Smooth muscle cell (in vitro differentiated cells): ENCODE measurements at regions not wholly inside any gene's neighbourhood (a gene's known extent, or its start where the extent isn't known, plus 50 kb on each side); places are given as distances from the start of the nearest gene placed in this dataset.

Experiments used
- DNase-seq: peaks from one replicate; lab custom pipeline; 2025; ENCODE audit not compliant: unreplicated experiment; lab: John Stamatoyannopoulos, UW
- H2AFZ ChIP-seq: fragments of 200-600 bp; sonication (generic); 2 replicates; pipeline ENCODE4 v1.6.0; 2016; ENCODE audit warnings: antibody characterized with exemption, low read depth, mild to moderate bottlenecking
- H3F3A ChIP-seq: fragments of 200-600 bp; sonication (generic); 2 replicates; pipeline ENCODE4 v1.6.0; 2017; ENCODE audit warnings: antibody characterized with exemption, low read depth
- H3K27ac ChIP-seq: fragments of 200-600 bp; sonication (generic); 2 replicates; pipeline ENCODE4 v1.5.1; 2016; ENCODE audit warnings: low read depth, mild to moderate bottlenecking
- H3K27me3 ChIP-seq: fragments of 200-600 bp; sonication (generic); 2 replicates; pipeline ENCODE4 v1.6.1; 2016; ENCODE audit warnings: low read depth, mild to moderate bottlenecking
- H3K36me3 ChIP-seq: fragments of 200-600 bp; sonication (generic); 2 replicates; pipeline ENCODE4 v1.5.1; 2016; ENCODE audit warnings: low read depth
- H3K4me1 ChIP-seq: fragments of 200-600 bp; sonication (generic); 2 replicates; pipeline ENCODE4 v1.5.1; 2016; ENCODE audit warnings: low read depth
- H3K4me2 ChIP-seq: fragments of 200-600 bp; sonication (generic); 2 replicates; pipeline ENCODE4 v1.6.0; 2016; ENCODE audit warnings: mild to moderate bottlenecking
- H3K4me3 ChIP-seq: fragments of 200-600 bp; sonication (generic); 2 replicates; pipeline ENCODE4 v1.5.1; 2016; ENCODE audit warnings: mild to moderate bottlenecking
- H3K79me2 ChIP-seq: fragments of 200-600 bp; sonication (generic); 2 replicates; pipeline ENCODE4 v1.6.0; 2016; ENCODE audit warnings: low read depth, mild to moderate bottlenecking
- H3K9ac ChIP-seq: fragments of 200-600 bp; sonication (generic); 2 replicates; pipeline ENCODE4 v1.6.0; 2016; ENCODE audit warnings: low read depth
- H3K9me3 ChIP-seq: fragments of 200-600 bp; sonication (generic); replicated peaks from 2 replicates; pipeline ENCODE4 v1.5.1; 2016; ENCODE audit warnings: low read depth
- H4K20me1 ChIP-seq: fragments of 200-600 bp; sonication (generic); 2 replicates; pipeline ENCODE4 v1.6.0; 2016; ENCODE audit warnings: low read depth
- CTCF ChIP-seq: fragments of 200-600 bp; sonication (generic); IDR thresholded peaks from 2 replicates; pipeline ENCODE4 v1.5.1; 2017; ENCODE audit warnings: borderline replicate concordance, mild to moderate bottlenecking, antibody characterized with exemption; ENCODE audit not compliant: insufficient read depth, poor library complexity, severe bottlenecking
- WGBS: methylation state at CpG from one replicate; pipeline ENCODE4 v1.1.7; 2016; ENCODE audit warnings: low lambda C conversion rate; 5-methylcytosine and 5-hydroxymethylcytosine counted together

GRCh38 chr5:125037020-125037419 lies 290.6 kb upstream of the ZNF608 start:
- Histone ChIP-seq H3K27me3 (no peaks in the 10 kb centered on the region), H3K9me3 (no peaks in the 10 kb centered on the region), H3K79me2 (no peaks in the 10 kb centered on the region), H3K4me3 (no peak overlapping the region), H3K36me3 (no peaks in the 10 kb centered on the region), H3K27ac (no peak overlapping the region), H3K4me1 (peaks cover 3% of the 10 kb centered on the region), H4K20me1 (no peaks in the 10 kb centered on the region), H3K4me2 (no peak overlapping the region), H3F3A (peaks cover 3% of the 10 kb centered on the region), H2AFZ (no peak overlapping the region), H3K9ac (no peak overlapping the region)
- 100% methylated on average over 1 of the region's 1 CpG for WGBS
- TF ChIP-seq CTCF = no peak
- no peak for DNase-seq

- no peak overlapping the region for H3K27ac ChIP-seq
- H2AFZ ChIP-seq = no peak overlapping the region
- peaks cover 3% of the 10 kb centered on the region for H3F3A ChIP-seq
- no peak for TF ChIP-seq CTCF
- H3K27me3 ChIP-seq = no peaks in the 10 kb centered on the region
- no peaks in the 10 kb centered on the region for H3K79me2 ChIP-seq
- peaks cover 3% of the 10 kb centered on the region for H3K4me1 ChIP-seq
- no peak for DNase-seq
- H3K36me3 ChIP-seq = no peaks in the 10 kb centered on the region
- no peaks in the 10 kb centered on the region for H4K20me1 ChIP-seq
- no peak overlapping the region for H3K9ac ChIP-seq
- H3K4me3 ChIP-seq = no peak overlapping the region
- H3K4me2 ChIP-seq = no peak overlapping the region
- no peaks in the 10 kb centered on the region for H3K9me3 ChIP-seq
- WGBS = 90% methylated on average over 7 of the region's 7 CpGs
These were observed 291.1 kb upstream of the ZNF608 start for GRCh38 chr5:125037530-125037929.

GRCh38 chr5:125038477-125038876 lies 292.0 kb upstream of the ZNF608 start:
- Histone ChIP-seq H3K27me3 (no peaks in the 10 kb centered on the region), H3K9me3 (no peaks in the 10 kb centered on the region), H2AFZ (no peak overlapping the region), H3K27ac (no peak overlapping the region), H3K36me3 (no peaks in the 10 kb centered on the region), H3K79me2 (no peaks in the 10 kb centered on the region), H3K4me2 (no peak overlapping the region), H3K4me3 (no peak overlapping the region), H3F3A (no peaks in the 10 kb centered on the region), H3K9ac (no peak overlapping the region), H4K20me1 (no peaks in the 10 kb centered on the region), H3K4me1 (peaks cover 3% of the 10 kb centered on the region)
- no peak for TF ChIP-seq CTCF
- 95% methylated on average over 5 of the region's 5 CpGs for WGBS
- DNase-seq = no peak

GRCh38 chr5:125041798-125042197 lies 295.4 kb upstream of the ZNF608 start:
- Histone ChIP-seq H3K36me3 (no peaks in the 10 kb centered on the region), H3K4me2 (no peak overlapping the region), H3K4me3 (no peak overlapping the region), H2AFZ (no peak overlapping the region), H3K9me3 (no peaks in the 10 kb centered on the region), H3K27ac (no peak overlapping the region), H3K9ac (no peak overlapping the region), H3K79me2 (no peaks in the 10 kb centered on the region), H3K27me3 (no peaks in the 10 kb centered on the region), H3F3A (no peaks in the 10 kb centered on the region), H4K20me1 (no peaks in the 10 kb centered on the region), H3K4me1 (peaks cover 3% of the 10 kb centered on the region)
- WGBS = 57% methylated on average over 2 of the region's 2 CpGs
- TF ChIP-seq CTCF = no peak
- DNase-seq = no peak
